Activated T-cell treated with anti-CD3 and anti-CD28 coated beads, Interleukin-2, amount 50 U/mL, for 4 hours (primary cell): ENCODE measurements at regions not wholly inside any gene's neighbourhood (a gene's known extent, or its start where the extent isn't known, plus 50 kb on each side); places are given as distances from the start of the nearest gene placed in this dataset.
"Not testable (repeated sequence)": the region's sequence is repeated elsewhere in the genome, so short reads cannot be mapped to it uniquely, and the experiment has no call there.

Experiments
- ATAC-seq, 2 donors: fragments of 200-7000 bp; cut with Tn5 transposase; one replicate each; pipeline ENCODE4 v1.10.0; 2021
- DNase-seq: peaks from one replicate; pipeline ENCODE4 v3.0.0-alpha.2; 2020
- H3K27me3 Mint-ChIP-seq: one replicate; pipeline ENCODE4 v1.8.0; 2021; ENCODE audit warnings: low read depth, mixed read lengths
- H3K36me3 Mint-ChIP-seq: one replicate; pipeline ENCODE4 v1.8.0; 2022; ENCODE audit warnings: mixed read lengths; ENCODE audit not compliant: insufficient read depth
- H3K4me1 Mint-ChIP-seq: one replicate; pipeline ENCODE4 v1.8.0; 2021; ENCODE audit warnings: low read depth, mixed read lengths
- H3K4me3 Mint-ChIP-seq: one replicate; pipeline ENCODE4 v1.8.0; 2021; ENCODE audit warnings: mild to moderate bottlenecking, moderate library complexity, mixed read lengths
- H3K9me3 Mint-ChIP-seq: one replicate; pipeline ENCODE4 v1.8.0; 2021; ENCODE audit warnings: mixed read lengths

DNA sequence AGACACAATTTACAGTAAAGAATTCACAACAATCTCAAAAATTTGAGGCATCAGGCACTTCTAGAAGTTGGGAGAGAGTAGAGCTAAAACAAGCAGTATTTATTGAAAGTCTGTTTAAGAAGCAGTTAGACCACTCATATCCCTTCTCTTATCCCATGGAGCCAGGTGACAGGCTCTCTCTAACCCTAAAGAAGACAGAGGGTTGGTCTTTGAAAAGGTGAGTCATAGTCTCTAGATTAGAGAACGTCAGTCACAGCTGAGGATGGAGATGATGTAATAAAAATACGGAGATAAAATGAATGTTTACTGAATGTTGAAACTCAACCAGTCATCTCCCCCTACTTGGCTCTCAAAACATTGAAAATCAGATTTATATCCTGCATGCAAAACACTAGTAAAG is 223.8 kb downstream of the CHIC2 start:
- DNase-seq = no peak
- Mint-ChIP-seq H3K27me3 (no peaks in the 10 kb centered on the region), H3K9me3 (no peaks in the 10 kb centered on the region), H3K4me1 (no peaks in the 10 kb centered on the region), H3K4me3 (no peak overlapping the region), H3K36me3 (no peaks in the 10 kb centered on the region)
- no peak for ATAC-seq

DNA sequence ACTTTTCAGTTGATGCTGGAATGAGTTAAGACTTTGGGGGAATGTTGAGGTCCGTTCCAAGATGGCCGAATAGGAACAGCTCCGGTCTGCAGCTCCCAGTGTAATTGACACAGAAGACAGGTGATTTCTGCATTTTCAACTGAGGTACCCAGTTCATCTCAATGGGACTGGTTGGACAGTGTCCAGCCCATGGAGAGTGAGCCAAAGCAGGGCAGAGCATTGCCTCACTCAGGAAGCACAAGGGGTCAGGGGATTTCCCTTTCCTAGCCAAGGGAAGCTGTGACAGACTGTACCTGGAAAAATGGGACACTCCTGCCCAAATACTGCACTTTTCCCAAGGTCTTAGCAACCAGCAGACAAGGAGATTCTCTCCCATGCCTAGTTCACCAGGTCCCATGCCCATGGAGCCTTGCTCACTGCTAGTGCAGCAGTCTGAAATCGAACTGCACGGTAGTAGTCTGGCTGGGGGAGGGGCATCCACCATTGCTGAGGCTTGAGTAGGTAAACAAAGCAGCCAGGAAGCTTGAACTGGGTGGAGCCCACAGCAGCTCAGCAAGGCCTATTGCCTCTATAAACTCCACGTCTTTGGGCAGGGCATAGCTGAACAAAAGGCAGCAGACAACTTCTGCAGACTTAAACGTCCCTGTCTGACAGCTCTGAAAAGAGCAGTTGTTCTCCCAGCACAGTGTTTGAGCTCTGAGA is 231.0 kb downstream of the CHIC2 start:
- not testable (repeated sequence) for DNase-seq, H3K36me3 Mint-ChIP-seq, H3K4me1 Mint-ChIP-seq, ATAC-seq, H3K27me3 Mint-ChIP-seq, H3K4me3 Mint-ChIP-seq
- H3K9me3 Mint-ChIP-seq = peaks cover 15% of the 10 kb centered on the region

DNA sequence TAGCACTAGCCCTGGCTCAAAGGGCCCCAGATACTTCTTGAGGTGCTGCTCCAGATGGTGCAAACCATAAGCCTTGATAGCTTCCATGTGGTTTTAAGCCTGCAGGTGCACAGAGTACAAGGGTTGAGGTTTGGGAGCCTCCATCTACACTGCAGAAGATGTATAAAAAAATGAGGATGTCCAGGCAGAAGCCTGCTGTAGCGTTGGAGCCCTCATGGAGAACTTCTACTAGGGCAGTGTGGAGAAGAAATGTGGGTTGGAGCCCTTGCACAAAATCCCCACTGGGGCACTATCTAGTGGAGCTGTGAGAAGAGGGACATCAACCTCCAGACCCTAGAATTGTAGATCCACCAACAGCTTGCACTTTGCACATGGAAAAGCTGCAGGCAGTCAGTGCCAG is 231.9 kb downstream of the CHIC2 start:
- Mint-ChIP-seq H3K4me1 (no peaks in the 10 kb centered on the region), H3K4me3 (no peak overlapping the region), H3K36me3 (no peaks in the 10 kb centered on the region), H3K27me3 (peaks cover 8% of the 10 kb centered on the region), H3K9me3 (peaks cover 19% of the 10 kb centered on the region)
- ATAC-seq (no peak), DNase-seq (no peak)

DNA sequence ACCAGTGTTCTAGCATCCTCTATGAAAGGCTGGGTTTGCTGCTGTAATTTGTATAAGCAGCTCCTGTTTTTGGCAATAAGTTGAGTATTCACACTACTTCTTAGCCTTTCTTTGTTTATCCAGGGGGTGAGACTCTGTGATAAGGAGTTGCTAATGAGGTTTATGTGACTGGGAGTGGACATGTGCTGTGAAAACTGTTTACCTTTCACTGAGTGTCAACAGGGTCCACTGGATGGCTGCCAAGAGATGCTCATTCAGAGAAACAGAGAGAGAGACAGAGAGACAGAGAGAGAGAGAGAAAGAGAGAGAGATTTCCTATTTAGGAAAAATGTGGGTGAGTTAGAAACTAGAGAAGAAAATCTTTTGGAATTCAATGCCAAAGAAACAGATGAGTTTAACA is 233.9 kb downstream of the CHIC2 start:
- ATAC-seq (no peak), DNase-seq (no peak)
- Mint-ChIP-seq H3K36me3 (no peaks in the 10 kb centered on the region), H3K27me3 (peaks cover 8% of the 10 kb centered on the region), H3K9me3 (peaks cover 24% of the 10 kb centered on the region), H3K4me1 (no peaks in the 10 kb centered on the region), H3K4me3 (no peak overlapping the region)

DNA sequence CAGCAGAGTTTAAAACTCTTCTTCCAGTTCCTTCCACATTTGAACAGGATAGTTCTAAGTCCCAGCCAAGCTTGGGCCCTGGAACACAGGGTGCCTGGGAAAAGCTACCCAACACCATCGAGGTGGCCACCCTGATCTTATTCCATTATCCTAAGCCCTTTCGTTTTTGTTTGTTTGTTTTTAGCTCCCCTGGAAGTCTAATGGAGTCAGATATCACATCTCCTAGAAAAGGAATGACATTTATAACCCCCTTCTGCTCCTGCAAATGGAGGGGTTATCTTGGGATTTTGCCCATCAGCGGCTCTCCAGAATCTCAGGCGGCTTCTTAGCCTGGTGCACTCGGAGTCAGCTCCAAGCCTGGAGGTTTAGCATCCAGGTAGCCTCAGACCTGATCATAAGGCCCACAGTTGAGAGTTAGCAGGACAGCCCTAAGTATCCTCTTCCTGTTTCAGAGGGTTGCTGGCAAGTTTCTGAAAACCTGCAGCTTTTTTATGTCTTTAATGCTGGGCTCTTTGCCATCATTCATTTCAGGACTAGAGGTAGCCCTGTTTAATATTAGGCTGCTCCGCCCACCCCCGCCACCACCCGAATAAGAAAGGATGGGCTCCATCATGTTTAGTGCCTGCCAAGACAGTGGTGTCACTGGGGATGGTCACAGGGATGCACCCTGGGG is 230.0 kb upstream of the LNX1 start:
- Mint-ChIP-seq H3K27me3 (no peaks in the 10 kb centered on the region), H3K9me3 (peaks cover 3% of the 10 kb centered on the region), H3K4me1 (no peaks in the 10 kb centered on the region), H3K36me3 (no peaks in the 10 kb centered on the region), H3K4me3 (no peak overlapping the region)
- ATAC-seq (no peak), DNase-seq (no peak)

DNA sequence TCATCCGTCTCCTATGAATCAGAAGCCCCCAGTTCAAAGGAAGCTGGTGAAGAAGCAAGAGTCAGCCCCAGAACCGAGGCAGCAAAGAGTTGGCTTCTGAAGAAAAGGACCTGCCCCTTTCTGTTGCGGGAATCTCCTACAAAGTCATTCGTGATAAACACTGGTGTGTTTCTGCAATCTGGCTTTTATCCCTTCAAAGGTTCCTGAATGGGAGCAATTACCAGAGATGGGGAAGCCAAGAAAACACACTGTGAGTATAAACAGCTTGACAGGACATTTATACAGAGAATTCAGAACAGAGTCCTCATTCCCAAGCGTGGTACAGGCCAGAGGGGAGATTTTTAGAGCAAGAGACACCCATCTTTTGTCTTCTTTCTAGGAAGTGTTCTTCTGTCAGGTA is 226.8 kb upstream of the LNX1 start:
- H3K4me3 Mint-ChIP-seq = no peak overlapping the region
- no peaks in the 10 kb centered on the region for H3K36me3 Mint-ChIP-seq
- peaks cover 4% of the 10 kb centered on the region for H3K27me3 Mint-ChIP-seq
- no peaks in the 10 kb centered on the region for H3K9me3 Mint-ChIP-seq
- ATAC-seq = no peak
- no peak for DNase-seq
- H3K4me1 Mint-ChIP-seq = no peaks in the 10 kb centered on the region

DNA sequence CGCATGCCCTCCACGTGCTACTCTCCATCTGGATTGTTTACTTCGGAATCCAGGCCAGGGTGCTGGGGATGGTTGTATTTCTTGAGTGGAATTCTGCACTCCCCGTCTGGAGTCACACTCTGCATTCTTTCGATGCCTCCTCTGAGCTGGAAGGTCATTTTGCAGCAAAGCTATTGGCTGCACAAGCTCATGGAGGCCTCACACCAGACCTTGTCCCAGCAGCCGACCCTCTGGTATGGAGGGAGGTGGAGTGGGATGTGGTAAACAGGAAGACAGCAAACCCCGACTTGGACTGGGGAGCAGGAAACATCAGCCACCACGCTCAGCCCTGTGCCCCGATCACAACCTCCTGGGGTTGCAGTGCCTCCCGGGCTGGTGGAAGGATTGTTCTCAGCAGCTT is 225.3 kb upstream of the LNX1 start:
- Mint-ChIP-seq H3K27me3 (peaks cover 4% of the 10 kb centered on the region), H3K4me3 (no peak overlapping the region), H3K9me3 (no peaks in the 10 kb centered on the region), H3K4me1 (no peaks in the 10 kb centered on the region), H3K36me3 (no peaks in the 10 kb centered on the region)
- no peak for ATAC-seq
- no peak for DNase-seq

DNA sequence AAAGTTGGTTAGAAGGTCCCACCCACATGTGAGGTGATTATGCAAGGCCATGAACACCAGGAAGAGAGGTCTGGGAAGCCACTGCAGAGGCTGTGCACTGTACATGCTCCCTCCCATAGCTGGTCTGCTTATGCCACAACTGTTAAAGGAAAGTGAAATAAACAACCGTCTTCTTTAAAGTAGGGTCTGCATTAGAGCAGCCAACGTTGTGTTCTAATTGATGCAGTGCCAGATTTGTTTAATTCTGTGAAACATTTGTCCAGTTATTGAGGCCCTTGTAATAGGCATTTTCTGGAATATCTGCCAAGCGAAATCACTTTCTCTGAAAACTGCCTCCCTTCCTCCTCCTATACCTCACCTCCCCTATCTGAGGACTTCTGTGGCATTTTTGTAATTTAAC is 224.0 kb upstream of the LNX1 start:
- no peaks in the 10 kb centered on the region for H3K36me3 Mint-ChIP-seq
- no peaks in the 10 kb centered on the region for H3K4me1 Mint-ChIP-seq
- no peak for ATAC-seq
- no peaks in the 10 kb centered on the region for H3K9me3 Mint-ChIP-seq
- no peak overlapping the region for H3K4me3 Mint-ChIP-seq
- DNase-seq = no peak
- peaks cover 4% of the 10 kb centered on the region for H3K27me3 Mint-ChIP-seq

DNA sequence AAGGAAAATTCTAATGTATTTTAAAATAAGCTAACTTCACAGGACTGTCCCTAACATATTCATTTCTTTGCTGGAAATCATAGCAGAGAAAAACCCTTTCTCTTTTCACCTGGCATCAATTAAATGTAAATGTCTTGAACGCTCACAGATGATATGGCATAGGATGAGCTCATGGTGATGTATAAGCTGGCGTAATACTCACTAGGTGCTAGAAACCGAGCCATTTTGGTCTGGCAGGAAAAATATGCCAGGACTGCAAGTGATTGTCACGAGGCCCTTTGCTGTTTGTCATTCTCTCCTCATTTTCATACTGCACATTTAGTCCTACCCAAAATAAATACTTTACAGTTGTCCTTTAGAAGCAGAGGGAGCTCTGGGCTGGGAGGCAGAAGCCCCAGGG is 222.7 kb upstream of the LNX1 start:
- H3K27me3 Mint-ChIP-seq = peaks cover 4% of the 10 kb centered on the region
- ATAC-seq = no peak
- H3K4me3 Mint-ChIP-seq = no peak overlapping the region
- H3K36me3 Mint-ChIP-seq = no peaks in the 10 kb centered on the region
- no peaks in the 10 kb centered on the region for H3K4me1 Mint-ChIP-seq
- H3K9me3 Mint-ChIP-seq = no peaks in the 10 kb centered on the region
- DNase-seq = no peak

DNA sequence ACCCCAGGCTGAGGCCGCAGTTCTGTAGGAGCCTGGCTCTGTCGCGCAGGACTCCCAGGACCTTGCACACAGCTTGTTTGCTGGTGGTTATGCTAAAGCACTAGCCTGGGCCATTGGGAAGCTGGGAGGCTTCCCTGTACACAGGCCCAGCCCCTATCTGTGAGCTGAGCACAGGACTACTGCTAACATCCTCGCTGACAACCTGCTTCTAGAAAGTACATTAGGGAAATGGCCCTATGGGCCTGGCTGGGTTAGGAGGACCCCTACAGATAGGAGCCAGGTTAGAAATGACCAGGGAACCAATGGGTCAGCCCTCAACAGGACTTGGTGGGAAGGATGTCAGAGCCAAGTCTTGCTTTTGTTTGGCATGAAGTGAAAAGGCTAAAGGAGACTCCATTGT is 219.4 kb upstream of the LNX1 start:
- Mint-ChIP-seq H3K9me3 (no peaks in the 10 kb centered on the region), H3K27me3 (peaks cover 4% of the 10 kb centered on the region), H3K4me1 (no peaks in the 10 kb centered on the region), H3K36me3 (no peaks in the 10 kb centered on the region), H3K4me3 (no peak overlapping the region)
- no peak for DNase-seq
- no peak for ATAC-seq

DNA sequence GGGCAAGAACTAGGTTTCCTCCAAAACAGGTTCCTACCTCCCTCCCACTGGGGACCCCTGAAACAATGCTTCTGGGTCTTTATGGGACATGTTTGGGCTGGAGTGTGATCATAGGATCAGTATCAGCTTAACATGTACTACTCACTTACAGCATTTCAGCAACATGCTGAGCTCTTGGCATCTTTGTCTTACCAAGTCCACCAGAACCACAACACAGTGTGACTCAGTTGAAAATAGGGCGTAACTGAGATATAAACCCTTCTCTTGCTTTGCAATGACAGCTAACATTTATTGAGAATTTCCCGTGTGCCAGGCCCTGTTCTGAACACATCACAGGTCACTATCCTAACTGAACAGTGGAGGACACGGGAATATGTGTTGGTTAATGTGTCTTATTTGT is 218.5 kb upstream of the LNX1 start:
- no peak for ATAC-seq
- H3K27me3 Mint-ChIP-seq = peaks cover 4% of the 10 kb centered on the region
- no peak overlapping the region for H3K4me3 Mint-ChIP-seq
- H3K36me3 Mint-ChIP-seq = no peaks in the 10 kb centered on the region
- H3K4me1 Mint-ChIP-seq = no peaks in the 10 kb centered on the region
- H3K9me3 Mint-ChIP-seq = no peaks in the 10 kb centered on the region
- no peak for DNase-seq

DNA sequence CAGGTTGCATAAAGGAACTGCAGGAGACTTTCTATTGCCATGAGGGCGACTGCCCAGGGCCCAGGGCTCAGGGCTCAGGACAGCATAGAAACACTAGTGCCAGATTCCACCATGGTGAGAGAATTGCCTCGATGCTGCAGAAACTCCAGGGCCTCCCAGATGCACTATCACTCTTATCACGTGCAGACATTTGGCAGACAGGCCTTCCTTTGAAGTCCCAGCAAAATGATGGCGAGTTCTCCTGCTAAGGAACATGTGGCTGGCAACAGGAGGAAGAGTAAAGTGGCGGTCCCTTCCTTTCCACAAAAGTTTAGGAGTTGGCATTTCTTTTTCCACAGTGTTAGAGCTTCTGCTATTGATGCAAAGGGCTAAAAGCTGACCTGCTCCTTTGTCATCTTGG is 214.0 kb upstream of the LNX1 start:
- H3K27me3 Mint-ChIP-seq = no peaks in the 10 kb centered on the region
- no peak overlapping the region for H3K4me3 Mint-ChIP-seq
- ATAC-seq (no peak), DNase-seq (no peak)
- no peaks in the 10 kb centered on the region for H3K4me1 Mint-ChIP-seq
- no peaks in the 10 kb centered on the region for H3K9me3 Mint-ChIP-seq
- H3K36me3 Mint-ChIP-seq = no peaks in the 10 kb centered on the region

DNA sequence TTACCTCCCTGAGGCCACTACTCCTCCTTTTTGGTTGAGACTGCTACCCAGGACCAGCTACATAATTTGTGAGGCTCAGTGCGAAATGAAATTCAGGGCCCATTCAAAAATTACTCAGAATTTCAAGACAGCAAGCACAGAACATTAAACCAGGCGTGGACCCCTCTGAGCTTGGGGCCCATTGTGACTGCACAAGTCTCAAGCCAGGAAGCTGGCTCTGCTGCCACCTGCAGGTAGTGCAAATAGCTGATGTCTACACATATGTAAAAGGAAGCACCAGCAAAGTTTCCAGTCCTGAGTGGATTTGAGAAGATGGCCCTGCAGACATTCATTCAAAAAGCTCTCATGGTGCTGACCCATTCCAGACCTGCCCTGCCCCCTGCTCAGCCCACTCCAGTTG is 213.4 kb upstream of the LNX1 start:
- Mint-ChIP-seq H3K36me3 (no peaks in the 10 kb centered on the region), H3K27me3 (no peaks in the 10 kb centered on the region), H3K4me1 (no peaks in the 10 kb centered on the region), H3K9me3 (no peaks in the 10 kb centered on the region), H3K4me3 (no peak overlapping the region)
- ATAC-seq = no peak
- no peak for DNase-seq

DNA sequence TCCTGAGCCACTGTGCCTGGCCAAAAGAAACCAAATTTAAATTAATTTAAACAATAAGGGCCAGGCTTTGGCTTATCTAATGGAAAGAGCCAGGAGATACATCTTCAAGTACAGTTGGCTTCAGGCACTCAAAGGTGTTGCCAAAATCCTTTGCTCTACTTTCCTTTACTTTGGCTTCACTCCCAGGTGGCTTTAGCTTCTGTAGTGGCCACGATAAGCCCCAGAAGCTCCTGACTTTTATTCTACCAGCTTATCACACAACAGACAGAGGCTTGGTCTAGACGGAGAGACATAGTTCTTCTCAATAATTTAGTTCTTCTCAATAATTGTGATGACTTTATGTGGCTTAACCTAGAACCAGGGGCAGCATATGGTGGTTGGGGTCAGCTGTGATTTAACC is 211.2 kb upstream of the LNX1 start:
- Mint-ChIP-seq H3K9me3 (no peaks in the 10 kb centered on the region), H3K4me1 (no peaks in the 10 kb centered on the region), H3K27me3 (peaks cover 2% of the 10 kb centered on the region), H3K36me3 (no peaks in the 10 kb centered on the region), H3K4me3 (no peak overlapping the region)
- ATAC-seq = no peak
- no peak for DNase-seq

DNA sequence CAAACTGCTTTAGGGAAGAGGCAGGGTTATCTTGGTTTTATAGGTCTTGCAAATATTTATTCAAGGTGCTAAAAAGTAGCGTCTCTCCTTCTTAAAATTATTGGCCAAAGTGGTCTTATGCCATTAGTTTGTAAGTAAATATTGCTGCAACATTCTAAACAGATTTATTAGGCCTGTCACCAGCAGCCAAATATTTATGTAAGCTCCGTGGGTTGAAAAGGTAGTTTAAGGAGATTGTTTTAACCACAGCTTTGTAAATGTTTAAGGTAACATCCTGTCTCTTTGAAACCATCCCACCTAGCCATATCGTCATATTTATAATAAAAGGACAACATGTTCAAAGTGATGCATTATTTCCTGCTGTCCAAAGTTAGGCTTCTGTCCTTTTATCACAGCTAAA is 210.1 kb upstream of the LNX1 start:
- H3K9me3 Mint-ChIP-seq = no peaks in the 10 kb centered on the region

More for the DNA sequence above, 210.1 kb upstream of the LNX1 start:
- peaks cover 2% of the 10 kb centered on the region for H3K27me3 Mint-ChIP-seq
- DNase-seq (no peak), ATAC-seq (no peak)
- no peaks in the 10 kb centered on the region for H3K36me3 Mint-ChIP-seq
- no peaks in the 10 kb centered on the region for H3K4me1 Mint-ChIP-seq
- H3K4me3 Mint-ChIP-seq = no peak overlapping the region
